IPS-NIHi7 (cell line): ENCODE measurements at regions not wholly inside any gene's neighbourhood (a gene's known extent, or its start where the extent isn't known, plus 50 kb on each side); places are given as distances from the start of the nearest gene placed in this dataset.
A peak's percentile ranks its signal among the peaks of the same experiment; 100 is the strongest.
"Not testable (repeated sequence)": the region's sequence is repeated elsewhere in the genome, so short reads cannot be mapped to it uniquely, and the experiment has no call there.

Experiments
- DNase-seq: peaks from one replicate; pipeline ENCODE4 v3.0.0; 2012; ENCODE audit warnings: mixed read lengths; ENCODE audit errors: extremely low spot score

GRCh38 chr6:4334158-4334740 lies 198.9 kb upstream of the ECI2 start:
- DNase-seq, result not testable (repeated sequence)

- no peak for DNase-seq
Measured at GRCh38 chr6:4327841-4328240, 192.5 kb upstream of the ECI2 start.

- no peak for DNase-seq
Measured at GRCh38 chr6:4324746-4325145, 189.4 kb upstream of the ECI2 start.

- DNase-seq, result no peak
Measured at GRCh38 chr6:4323322-4323721, 187.9 kb upstream of the ECI2 start.

GRCh38 chr6:4322846-4323309 lies 187.5 kb upstream of the ECI2 start:
- peak; percentile 16 for DNase-seq

- no peak for DNase-seq
Measured at GRCh38 chr6:4322134-4322845, 186.9 kb upstream of the ECI2 start.

- DNase-seq, result no peak
Measured at GRCh38 chr6:4320860-4321259, 185.5 kb upstream of the ECI2 start.

- DNase-seq, result no peak
Measured at GRCh38 chr6:4319981-4320683, 184.8 kb upstream of the ECI2 start.

- DNase-seq, result no peak
Measured at GRCh38 chr6:4318321-4318720, 182.9 kb upstream of the ECI2 start.

- DNase-seq, result no peak
Measured at GRCh38 chr6:4316867-4317400, 181.6 kb upstream of the ECI2 start.

- DNase-seq, result no peak
Measured at GRCh38 chr6:4314201-4314707, 178.9 kb upstream of the ECI2 start.

GRCh38 chr6:4313044-4313686 lies 177.8 kb upstream of the ECI2 start:
- peak; percentile 32 for DNase-seq

GRCh38 chr6:4311976-4312860 lies 176.8 kb upstream of the ECI2 start:
- DNase-seq, result no peak

- DNase-seq, result no peak
Measured at GRCh38 chr6:4309540-4309939, 174.2 kb upstream of the ECI2 start.

- no peak for DNase-seq
Measured at GRCh38 chr6:4308364-4308763, 173.0 kb upstream of the ECI2 start.

- DNase-seq, result no peak
Measured at GRCh38 chr6:4304927-4305455, 169.6 kb upstream of the ECI2 start.

- DNase-seq, result no peak
Measured at GRCh38 chr6:4303638-4304037, 168.3 kb upstream of the ECI2 start.

- DNase-seq, result no peak
Measured at GRCh38 chr6:4302524-4302923, 167.1 kb upstream of the ECI2 start.

- DNase-seq, result no peak
Measured at GRCh38 chr6:4301871-4302270, 166.5 kb upstream of the ECI2 start.

GRCh38 chr6:4300917-4301316 lies 165.5 kb upstream of the ECI2 start:
- DNase-seq, result no peak

GRCh38 chr6:4299476-4299875 lies 164.1 kb upstream of the ECI2 start:
- no peak for DNase-seq
